Chondrocyte (in vitro differentiated cells): ENCODE measurements at regions not wholly inside any gene's neighbourhood (a gene's known extent, or its start where the extent isn't known, plus 50 kb on each side); places are given as distances from the start of the nearest gene placed in this dataset.
"Not testable (repeated sequence)": the region's sequence is repeated elsewhere in the genome, so short reads cannot be mapped to it uniquely, and the experiment has no call there.

Source experiments
- DNase-seq: peaks from one replicate; pipeline ENCODE4 v3.0.0; 2021; ENCODE audit warnings: mixed read lengths, low spot score
- H3K27ac Mint-ChIP-seq: one replicate; pipeline ENCODE4 v1.8.0; 2021; ENCODE audit warnings: mild to moderate bottlenecking, moderate library complexity, mixed read lengths; ENCODE audit not compliant: unreplicated experiment
- H3K27me3 Mint-ChIP-seq: 2 replicates; pipeline ENCODE4 v1.8.0; 2021; ENCODE audit warnings: low read depth, mixed read lengths
- H3K36me3 Mint-ChIP-seq: 2 replicates; pipeline ENCODE4 v1.8.0; 2021; ENCODE audit warnings: low read depth, mixed read lengths
- H3K4me1 Mint-ChIP-seq: 2 replicates; pipeline ENCODE4 v1.8.0; 2021; ENCODE audit warnings: low read depth, mild to moderate bottlenecking, mixed read lengths
- H3K4me3 Mint-ChIP-seq: one replicate; pipeline ENCODE4 v1.8.0; 2021; ENCODE audit warnings: mild to moderate bottlenecking, moderate library complexity, mixed read lengths; ENCODE audit not compliant: unreplicated experiment
- H3K9me3 Mint-ChIP-seq: 2 replicates; pipeline ENCODE4 v1.8.0; 2021; ENCODE audit warnings: low read depth, mixed read lengths
- TF ChIP-seq, protein P1 (sequence below): fragments of 200-600 bp; sonication (generic); IDR thresholded peaks from 2 replicates; pipeline ENCODE4 v1.5.0; 2021; ENCODE audit warnings: antibody characterized with exemption, mild to moderate bottlenecking, moderate library complexity

- no peaks in the 10 kb centered on the region for H3K27me3 Mint-ChIP-seq
- no peaks in the 10 kb centered on the region for H3K4me1 Mint-ChIP-seq
- H3K4me3 Mint-ChIP-seq: no peak overlapping the region
- no peak for DNase-seq
- TF ChIP-seq, protein P1, sequence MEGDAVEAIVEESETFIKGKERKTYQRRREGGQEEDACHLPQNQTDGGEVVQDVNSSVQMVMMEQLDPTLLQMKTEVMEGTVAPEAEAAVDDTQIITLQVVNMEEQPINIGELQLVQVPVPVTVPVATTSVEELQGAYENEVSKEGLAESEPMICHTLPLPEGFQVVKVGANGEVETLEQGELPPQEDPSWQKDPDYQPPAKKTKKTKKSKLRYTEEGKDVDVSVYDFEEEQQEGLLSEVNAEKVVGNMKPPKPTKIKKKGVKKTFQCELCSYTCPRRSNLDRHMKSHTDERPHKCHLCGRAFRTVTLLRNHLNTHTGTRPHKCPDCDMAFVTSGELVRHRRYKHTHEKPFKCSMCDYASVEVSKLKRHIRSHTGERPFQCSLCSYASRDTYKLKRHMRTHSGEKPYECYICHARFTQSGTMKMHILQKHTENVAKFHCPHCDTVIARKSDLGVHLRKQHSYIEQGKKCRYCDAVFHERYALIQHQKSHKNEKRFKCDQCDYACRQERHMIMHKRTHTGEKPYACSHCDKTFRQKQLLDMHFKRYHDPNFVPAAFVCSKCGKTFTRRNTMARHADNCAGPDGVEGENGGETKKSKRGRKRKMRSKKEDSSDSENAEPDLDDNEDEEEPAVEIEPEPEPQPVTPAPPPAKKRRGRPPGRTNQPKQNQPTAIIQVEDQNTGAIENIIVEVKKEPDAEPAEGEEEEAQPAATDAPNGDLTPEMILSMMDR: no peak
- H3K36me3 Mint-ChIP-seq: no peaks in the 10 kb centered on the region
- H3K9me3 Mint-ChIP-seq: no peaks in the 10 kb centered on the region
- no peak overlapping the region for H3K27ac Mint-ChIP-seq
Observed at GRCh38 chr6:15741405-15741804, 78.6 kb upstream of the DTNBP1 start.

GRCh38 chr6:15739867-15740266 lies 77.0 kb upstream of the DTNBP1 start:
- Mint-ChIP-seq H3K27ac (no peak overlapping the region), H3K36me3 (no peaks in the 10 kb centered on the region), H3K27me3 (no peaks in the 10 kb centered on the region), H3K9me3 (no peaks in the 10 kb centered on the region), H3K4me3 (no peak overlapping the region), H3K4me1 (peaks cover 3% of the 10 kb centered on the region)
- no peak for DNase-seq
- TF ChIP-seq, protein P1: no peak

- no peak for DNase-seq
- Mint-ChIP-seq H3K9me3 (no peaks in the 10 kb centered on the region), H3K4me3 (no peak overlapping the region), H3K27me3 (no peaks in the 10 kb centered on the region), H3K27ac (no peak overlapping the region), H3K36me3 (no peaks in the 10 kb centered on the region), H3K4me1 (peaks cover 3% of the 10 kb centered on the region)
- TF ChIP-seq, protein P1: no peak
Observed at GRCh38 chr6:15739353-15739752, 76.5 kb upstream of the DTNBP1 start.

DNA sequence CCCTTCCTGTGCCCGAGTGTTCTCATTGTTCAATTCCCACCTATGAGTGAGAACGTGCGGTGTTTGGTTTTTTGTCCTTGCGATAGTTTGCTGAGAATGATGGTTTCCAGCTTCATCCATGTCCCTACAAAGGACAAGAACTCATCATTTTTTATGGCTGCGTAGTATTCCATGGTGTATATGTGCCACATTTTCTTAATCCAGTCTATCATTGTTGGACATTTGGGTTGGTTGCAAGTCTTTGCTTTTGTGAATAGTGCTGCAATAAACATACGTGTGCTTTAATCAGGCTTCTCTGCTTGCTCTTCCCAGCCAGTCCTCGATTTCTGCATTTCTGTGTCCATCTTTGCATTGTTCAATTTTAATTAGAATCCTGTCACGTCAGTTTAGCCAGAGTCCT lies 75.4 kb upstream of the DTNBP1 start:
- H3K27me3 Mint-ChIP-seq, H3K4me1 Mint-ChIP-seq, H3K4me3 Mint-ChIP-seq, H3K36me3 Mint-ChIP-seq, H3K9me3 Mint-ChIP-seq, DNase-seq, H3K27ac Mint-ChIP-seq: not testable (repeated sequence)

GRCh38 chr6:15736297-15736696 lies 73.5 kb upstream of the DTNBP1 start:
- Mint-ChIP-seq H3K9me3 (no peaks in the 10 kb centered on the region), H3K4me3 (no peak overlapping the region), H3K36me3 (no peaks in the 10 kb centered on the region), H3K4me1 (peaks cover 3% of the 10 kb centered on the region), H3K27me3 (peaks cover 11% of the 10 kb centered on the region), H3K27ac (no peak overlapping the region)
- TF ChIP-seq, protein P1: no peak
- DNase-seq: no peak

DNA sequence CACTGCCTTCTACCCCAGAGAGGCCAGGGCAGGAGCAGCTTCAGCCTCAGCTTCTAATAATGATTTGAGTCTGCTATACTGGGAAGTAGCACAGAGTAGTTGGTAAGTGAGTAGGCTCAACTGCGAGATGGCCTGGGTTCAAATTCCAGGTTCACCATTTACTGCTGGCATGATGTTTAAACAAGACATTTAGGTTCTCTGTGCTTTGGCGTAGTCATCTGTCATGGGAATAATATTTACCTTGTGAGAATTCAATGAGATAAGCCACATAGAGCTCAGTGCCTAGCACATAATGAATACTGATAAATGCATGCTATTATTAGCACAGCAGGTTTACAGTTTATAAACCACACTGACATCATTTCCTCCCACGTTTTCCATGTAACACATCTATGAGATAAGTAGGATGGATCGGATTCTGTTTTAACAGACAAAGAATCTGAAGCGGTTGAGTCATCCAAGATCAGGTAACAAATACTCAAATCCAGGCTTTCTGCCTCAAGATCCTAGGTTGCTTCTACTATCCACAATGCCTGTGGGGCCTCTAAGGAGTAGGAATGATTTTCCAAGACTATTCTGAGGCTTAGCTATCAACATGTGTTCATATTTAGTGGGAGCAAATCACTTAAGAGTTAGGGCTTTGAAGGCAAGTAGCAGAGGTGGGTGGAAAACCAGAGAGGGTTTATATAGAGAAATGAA lies 72.9 kb upstream of the DTNBP1 start:
- Mint-ChIP-seq H3K27me3 (peaks cover 11% of the 10 kb centered on the region), H3K4me1 (peaks cover 3% of the 10 kb centered on the region), H3K4me3 (no peak overlapping the region), H3K9me3 (no peaks in the 10 kb centered on the region), H3K36me3 (no peaks in the 10 kb centered on the region), H3K27ac (no peak overlapping the region)
- TF ChIP-seq, protein P1: no peak
- no peak for DNase-seq
